Neural cell (in vitro differentiated cells): ENCODE measurements at regions not wholly inside any gene's neighbourhood (a gene's known extent, or its start where the extent isn't known, plus 50 kb on each side); places are given as distances from the start of the nearest gene placed in this dataset.

Experiments used
- H2AFZ ChIP-seq: fragments of 200-600, 300-800 bp; sonication (generic), shearing (Covaris generic); 2 replicates; pipeline ENCODE4 v1.6.0; 2014; ENCODE audit warnings: low read depth, mild to moderate bottlenecking, antibody characterized with exemption, low read length, moderate library complexity
- H3F3A ChIP-seq: fragments of 200-600 bp; shearing (Covaris generic); 2 replicates; pipeline ENCODE4 v1.6.1; 2016; ENCODE audit warnings: mild to moderate bottlenecking, moderate library complexity, mixed read lengths, antibody characterized with exemption, low read length; ENCODE audit not compliant: insufficient read depth, poor library complexity, severe bottlenecking
- H3K27ac ChIP-seq: fragments of 200-600, 300-800 bp; sonication (generic), shearing (Covaris generic); 2 replicates; pipeline ENCODE4 v1.5.1; 2014; ENCODE audit warnings: mild to moderate bottlenecking, low read length, moderate library complexity
- H3K27me3 ChIP-seq: fragments of 300-800, 200-600 bp; sonication (generic), shearing (Covaris generic); 2 replicates; pipeline ENCODE4 v1.6.0; 2014; ENCODE audit warnings: mild to moderate bottlenecking, low read depth, low read length, moderate library complexity; ENCODE audit not compliant: insufficient read depth
- H3K36me3 ChIP-seq: fragments of 300-800, 200-600 bp; sonication (generic), shearing (Covaris generic); 2 replicates; pipeline ENCODE4 v1.5.1; 2014; ENCODE audit warnings: mild to moderate bottlenecking, antibody characterized with exemption, low read length, moderate library complexity; ENCODE audit not compliant: insufficient read depth
- H3K4me2 ChIP-seq: fragments of 300-800, 200-600 bp; sonication (generic), shearing (Covaris generic); 2 replicates; pipeline ENCODE4 v1.6.0; 2014; ENCODE audit warnings: mild to moderate bottlenecking, low read length
- H3K4me3 ChIP-seq: fragments of 300-800, 200-600 bp; sonication (generic), shearing (Covaris generic); 2 replicates; pipeline ENCODE4 v1.5.1; 2014; ENCODE audit warnings: mild to moderate bottlenecking, low read length, moderate library complexity
- H3K79me2 ChIP-seq: fragments of 200-600 bp; shearing (Covaris generic); replicated peaks from 2 replicates; pipeline ENCODE4 v1.6.0; 2014; ENCODE audit warnings: mild to moderate bottlenecking, low read length, moderate library complexity; ENCODE audit not compliant: insufficient read depth
- H3K9ac ChIP-seq: fragments of 300-800, 200-600 bp; sonication (generic), shearing (Covaris generic); 2 replicates; pipeline ENCODE4 v1.6.1; 2016; ENCODE audit warnings: mild to moderate bottlenecking, low read length, mixed read lengths
- H3K9me2 ChIP-seq: fragments of 200-600 bp; shearing (Covaris generic); 2 replicates; pipeline ENCODE4 v1.6.1; 2016; ENCODE audit warnings: mild to moderate bottlenecking, low read length, mixed read lengths; ENCODE audit not compliant: insufficient read depth
- H3K9me3 ChIP-seq: fragments of 200-600, 300-800 bp; sonication (generic), shearing (Covaris generic); 2 replicates; pipeline ENCODE4 v1.6.1; 2016; ENCODE audit warnings: mild to moderate bottlenecking, mixed run types, low read length, moderate library complexity, mixed read lengths
- H4K20me1 ChIP-seq: fragments of 200-600 bp; shearing (Covaris generic); 2 replicates; pipeline ENCODE4 v1.6.1; 2016; ENCODE audit warnings: mild to moderate bottlenecking, mixed run types; ENCODE audit not compliant: insufficient read depth
- CTCF ChIP-seq: fragments of 450-650 bp; IDR thresholded peaks from 2 replicates; pipeline ENCODE4 v1.5.1; 2014; ENCODE audit warnings: antibody characterized with exemption, mild to moderate bottlenecking, moderate library complexity; ENCODE audit not compliant: poor library complexity, severe bottlenecking
- EP300 ChIP-seq: fragments of 450-650 bp; conservative IDR thresholded peaks from 2 replicates; pipeline ENCODE4 v1.6.1; 2014; ENCODE audit warnings: antibody characterized with exemption, mild to moderate bottlenecking, moderate library complexity; ENCODE audit not compliant: poor library complexity, severe bottlenecking
- EZH2 ChIP-seq: fragments of 200-600, 300-800 bp; shearing (Covaris generic), sonication (generic); IDR thresholded peaks from 2 replicates; pipeline ENCODE4 v1.6.1; 2014; ENCODE audit warnings: antibody characterized with exemption, low read length, borderline replicate concordance, mild to moderate bottlenecking; ENCODE audit not compliant: insufficient read depth, poor library complexity, severe bottlenecking
- POLR2AphosphoS5 ChIP-seq: IDR thresholded peaks from 2 replicates; pipeline ENCODE4 v1.6.1; 2012
- RAD21 ChIP-seq: fragments of 450-650 bp; conservative IDR thresholded peaks from 2 replicates; pipeline ENCODE4 v1.6.1; 2014; ENCODE audit warnings: antibody characterized with exemption, mild to moderate bottlenecking, moderate library complexity
- SMC3 ChIP-seq: fragments of 450-650 bp; conservative IDR thresholded peaks from 2 replicates; pipeline ENCODE4 v1.6.1; 2014; ENCODE audit warnings: antibody characterized with exemption, mild to moderate bottlenecking, moderate library complexity; ENCODE audit not compliant: poor library complexity
- TAF1 ChIP-seq: IDR thresholded peaks from 2 replicates; pipeline ENCODE4 v1.6.1; 2012; ENCODE audit warnings: low read depth

- no peaks in the 10 kb centered on the region for H3K36me3 ChIP-seq
- H4K20me1 ChIP-seq = no peaks in the 10 kb centered on the region
- no peaks in the 10 kb centered on the region for H3K9me2 ChIP-seq
- no peak overlapping the region for H3K4me3 ChIP-seq
- H3K27ac ChIP-seq = no peak overlapping the region
- H3K79me2 ChIP-seq = no peaks in the 10 kb centered on the region
- H3F3A ChIP-seq = no peaks in the 10 kb centered on the region
- H3K9ac ChIP-seq = no peak overlapping the region
- no peak for TF ChIP-seq RAD21
- no peak for TF ChIP-seq CTCF
- TF ChIP-seq EP300 = no peak
- TF ChIP-seq SMC3 = no peak
- H2AFZ ChIP-seq = no peak overlapping the region
- H3K27me3 ChIP-seq = peaks cover 73% of the 10 kb centered on the region
- no peak overlapping the region for H3K4me2 ChIP-seq
- no peaks in the 10 kb centered on the region for H3K9me3 ChIP-seq
Measured at GRCh38 chr22:46077669-46078099, 72.6 kb upstream of the PPARA start.

- no peaks in the 10 kb centered on the region for H3F3A ChIP-seq
- no peak overlapping the region for H3K9ac ChIP-seq
- no peak for TF ChIP-seq EZH2
- no peak for TF ChIP-seq RAD21
- no peak for TF ChIP-seq POLR2AphosphoS5
- TF ChIP-seq EP300 = no peak
- H3K79me2 ChIP-seq = no peaks in the 10 kb centered on the region
- no peaks in the 10 kb centered on the region for H3K36me3 ChIP-seq
- no peak overlapping the region for H2AFZ ChIP-seq
- no peak overlapping the region for H3K27ac ChIP-seq
- peaks cover 72% of the 10 kb centered on the region for H3K27me3 ChIP-seq
- H3K9me3 ChIP-seq = no peaks in the 10 kb centered on the region
- H3K4me2 ChIP-seq = no peak overlapping the region
- no peaks in the 10 kb centered on the region for H3K9me2 ChIP-seq
- no peak overlapping the region for H3K4me3 ChIP-seq
- H4K20me1 ChIP-seq = no peaks in the 10 kb centered on the region
Measured at GRCh38 chr22:46078241-46079092, 71.9 kb upstream of the PPARA start.

- peaks cover 67% of the 10 kb centered on the region for H3K27me3 ChIP-seq
- no peaks in the 10 kb centered on the region for H4K20me1 ChIP-seq
- TF ChIP-seq POLR2AphosphoS5 (no peak), EZH2 (no peak), RAD21 (no peak), TAF1 (no peak), EP300 (no peak)
- no peak overlapping the region for H3K4me2 ChIP-seq
- no peaks in the 10 kb centered on the region for H3K9me3 ChIP-seq
- H3K27ac ChIP-seq = no peak overlapping the region
- H3K9me2 ChIP-seq = no peaks in the 10 kb centered on the region
- H3K36me3 ChIP-seq = no peaks in the 10 kb centered on the region
- no peak overlapping the region for H3K4me3 ChIP-seq
- H2AFZ ChIP-seq = no peak overlapping the region
- H3K79me2 ChIP-seq = no peaks in the 10 kb centered on the region
- H3K9ac ChIP-seq = no peak overlapping the region
- no peaks in the 10 kb centered on the region for H3F3A ChIP-seq
Measured at GRCh38 chr22:46079093-46079860, 71.0 kb upstream of the PPARA start.
